Upper lobe of left lung (tissue), 6 donors: ENCODE measurements at regions not wholly inside any gene's neighbourhood (a gene's known extent, or its start where the extent isn't known, plus 50 kb on each side); places are given as distances from the start of the nearest gene placed in this dataset.

Experiments used
- ATAC-seq, 2 donors: fragments of 200-7000 bp; cut with Tn5 transposase; one replicate each; pipeline ENCODE4 v1.9.1; 2022; ENCODE audit warnings: mild to moderate bottlenecking in 2 of 2, moderate library complexity in 2 of 2; ENCODE audit not compliant: low FRiP score in 2 of 2
- DNase-seq, 2 donors: peaks; one replicate each; pipeline ENCODE4 v3.0.0-alpha.2; 2019 to 2020
- H3K27ac ChIP-seq, 4 donors: fragments of 200-600 bp; sonication (generic); one replicate each; pipeline ENCODE4 v1.5.1; 2016 to 2019
- H3K27me3 ChIP-seq, 4 donors: fragments of 200-600 bp; sonication (generic); one replicate each; pipeline ENCODE4 v1.5.1; 2017 to 2019
- H3K36me3 ChIP-seq, 4 donors: fragments of 200-600 bp; sonication (generic); one replicate each; pipeline ENCODE4 v1.5.1; 2016 to 2019
- H3K4me1 ChIP-seq, 4 donors: fragments of 200-600 bp; sonication (generic); one replicate each; pipeline ENCODE4 v1.5.1; 2018 to 2019
- H3K4me3 ChIP-seq, 4 donors: fragments of 200-600 bp; sonication (generic); one replicate each; pipeline ENCODE4 v1.5.1; 2017 to 2019; ENCODE audit warnings: mild to moderate bottlenecking in 2 of 4, moderate library complexity in 1 of 4
- H3K9me3 ChIP-seq, 4 donors: fragments of 200-600 bp; sonication (generic); one replicate each; pipeline ENCODE4 v1.5.1; 2018 to 2019
- CTCF ChIP-seq, 6 experiments: fragments of 450-650 bp in 4 of 6; fragments of 200-600 bp in 2 of 6; sonication (generic) in 2 of 6; IDR thresholded peaks; one replicate each; pipeline ENCODE4 v1.5.1; 2016 to 2019; ENCODE audit warnings: antibody characterized with exemption in 6 of 6
- EP300 ChIP-seq, 4 donors: sonication (generic); formaldehyde crosslinking; IDR thresholded peaks; one replicate each; pipeline ENCODE4 v1.5.1; 2017; ENCODE audit warnings: antibody characterized with exemption in 4 of 4, control low read depth in 2 of 4
- POLR2A ChIP-seq, 4 donors: fragments of 450-650 bp; IDR thresholded peaks; one replicate each; pipeline ENCODE4 v1.5.1; 2016 to 2017; ENCODE audit warnings: antibody characterized with exemption in 4 of 4, mild to moderate bottlenecking in 2 of 4
- POLR2AphosphoS5 ChIP-seq, 2 donors: sonication (generic); formaldehyde crosslinking; IDR thresholded peaks; one replicate each; pipeline ENCODE4 v1.5.1; 2017; ENCODE audit warnings: antibody characterized with exemption in 2 of 2
- WGBS, 2 donors: methylation state at CpG; one replicate each; pipeline ENCODE4 v1.1.5; 2017 to 2018; 5-methylcytosine and 5-hydroxymethylcytosine counted together
- donor health status: DM: no; HTN: no; CAD: no; lungs with moderate emphysema.
- donor health status: DM: no; HTN: yes; CAD: no; lungs with severe emphysema.

DNA sequence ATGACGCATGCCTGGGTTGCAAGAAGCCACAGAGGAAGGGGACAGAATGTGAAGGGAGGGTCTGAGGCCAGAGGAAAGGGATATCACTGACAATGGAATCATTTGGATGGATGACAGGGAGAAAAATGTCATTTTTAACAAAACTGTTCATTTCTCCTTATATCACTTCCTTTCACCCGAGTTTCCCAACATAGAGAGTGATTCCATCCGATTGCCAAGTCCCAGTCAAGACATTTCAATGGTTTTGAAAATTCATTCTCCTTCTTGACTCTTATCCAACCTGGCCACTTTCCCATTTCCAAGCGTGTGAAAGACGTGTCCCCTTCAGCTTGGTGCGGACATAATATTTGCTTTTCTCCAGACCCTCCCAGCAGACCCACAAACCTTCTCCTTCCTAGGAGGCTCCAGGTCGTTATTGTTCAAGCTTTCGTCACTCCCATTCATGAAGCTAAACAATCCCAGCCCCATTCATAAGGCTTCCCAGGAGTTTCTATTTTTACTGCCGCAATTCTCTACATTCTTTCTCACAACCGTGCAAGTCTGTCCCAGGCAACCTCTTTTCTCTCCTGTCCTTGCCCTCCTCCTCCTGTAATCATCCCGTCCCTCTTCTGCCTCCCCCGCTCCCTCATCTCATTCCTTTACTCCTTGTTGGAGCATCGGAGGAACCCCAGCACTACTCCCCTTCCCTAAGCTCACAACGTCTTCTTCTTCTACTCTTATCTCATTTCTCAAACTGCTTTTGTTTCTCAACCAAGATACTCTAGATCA, 301.3 kb upstream of the KLF6 start:
- H3K4me1 ChIP-seq, result peaks cover 0 to 14% (median 6%) of the 10 kb centered on the region in 4 donors
- no peak overlapping the region for H3K4me3 ChIP-seq
- no peaks in the 10 kb centered on the region for H3K27me3 ChIP-seq
- 42 to 43% methylated on average over 14 of the region's 14 CpGs for WGBS, 2 donors
- no peak overlapping the region for H3K27ac ChIP-seq
- no peaks in the 10 kb centered on the region for H3K36me3 ChIP-seq
- DNase-seq (no peak), ATAC-seq (no peak)
- TF ChIP-seq POLR2AphosphoS5 (IDR thresholded peaks at IDR 0.05), result no peak
- TF ChIP-seq POLR2A (IDR thresholded peaks at IDR 0.05), result no peak
- TF ChIP-seq EP300 (IDR thresholded peaks at IDR 0.05), result no peak
- no peak for TF ChIP-seq CTCF (IDR thresholded peaks at IDR 0.05)
- no peaks in the 10 kb centered on the region for H3K9me3 ChIP-seq

DNA sequence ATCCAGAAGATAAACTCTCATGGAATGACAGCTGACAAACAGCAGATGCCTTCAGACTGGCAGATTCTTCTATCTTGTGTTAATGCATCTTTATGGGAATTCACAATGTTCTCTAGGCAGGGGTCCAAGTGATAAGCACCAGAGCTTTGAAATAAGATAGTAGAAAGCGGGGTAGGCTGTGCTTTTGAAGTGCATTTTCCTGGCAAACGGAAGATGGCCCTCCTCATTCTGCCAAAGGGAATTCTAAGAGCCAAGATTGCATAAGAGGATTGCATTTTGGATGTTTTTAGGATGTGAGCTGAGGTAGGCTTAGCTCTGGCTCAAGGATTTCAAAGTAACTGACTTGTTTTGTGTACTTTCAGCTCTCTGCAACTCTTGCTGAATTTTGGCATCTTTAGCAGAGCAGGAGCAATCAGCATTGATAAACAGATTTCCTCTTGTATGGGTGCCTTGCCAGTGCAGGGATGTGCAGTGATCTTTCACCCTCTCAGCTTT, 298.5 kb upstream of the KLF6 start:
- no peak for TF ChIP-seq CTCF (IDR thresholded peaks at IDR 0.05)
- TF ChIP-seq EP300 (IDR thresholded peaks at IDR 0.05), result no peak
- no peak for TF ChIP-seq POLR2AphosphoS5 (IDR thresholded peaks at IDR 0.05)
- no peak for TF ChIP-seq POLR2A (IDR thresholded peaks at IDR 0.05)
- no peaks in the 10 kb centered on the region for H3K36me3 ChIP-seq
- no peaks in the 10 kb centered on the region for H3K27me3 ChIP-seq
- peaks cover 0 to 19% (median 6%) of the 10 kb centered on the region in 4 donors for H3K4me1 ChIP-seq
- ATAC-seq (peak in 1 of 2 donors; percentile 64), DNase-seq (no peak)
- no peak overlapping the region for H3K27ac ChIP-seq
- no peaks in the 10 kb centered on the region for H3K9me3 ChIP-seq
- H3K4me3 ChIP-seq, result no peak overlapping the region
- 67 to 72% methylated on average over 2 of the region's 2 CpGs for WGBS, 2 donors

DNA sequence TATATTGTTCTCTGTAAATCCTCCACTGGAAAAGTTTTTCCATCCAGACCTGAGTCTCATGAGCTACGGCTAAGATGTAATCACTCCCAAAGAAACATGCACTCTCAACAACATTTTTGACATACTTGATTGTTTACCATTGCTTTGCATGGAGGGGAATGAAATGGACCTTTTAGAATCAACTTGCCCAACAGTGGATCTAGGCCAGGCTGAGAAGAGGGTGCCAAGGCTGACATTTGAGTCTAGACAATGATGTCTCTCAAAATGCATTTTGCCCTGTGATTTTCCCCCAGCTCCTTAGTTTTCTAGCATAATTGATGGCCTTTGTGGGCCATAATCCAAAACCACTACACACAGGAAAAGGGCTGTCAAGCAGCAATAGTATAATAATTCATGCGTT, 297.9 kb upstream of the KLF6 start:
- no peak overlapping the region for H3K27ac ChIP-seq
- H3K4me1 ChIP-seq, result peaks cover 0 to 19% (median 6%) of the 10 kb centered on the region in 4 donors
- 45 to 71% methylated on average over 2 of the region's 2 CpGs for WGBS, 2 donors
- no peaks in the 10 kb centered on the region for H3K36me3 ChIP-seq
- H3K27me3 ChIP-seq, result no peaks in the 10 kb centered on the region
- ATAC-seq (peak in 1 of 2 donors; percentile 32), DNase-seq (no peak)
- no peak overlapping the region for H3K4me3 ChIP-seq
- no peaks in the 10 kb centered on the region for H3K9me3 ChIP-seq
- TF ChIP-seq CTCF (IDR thresholded peaks at IDR 0.05), result no peak

GRCh38 chr10:4081685-4082111, 296.7 kb upstream of the KLF6 start:
- ATAC-seq (peak in 1 of 2 donors; percentile 87), DNase-seq (no peak)
- Histone ChIP-seq H3K4me3 (no peak overlapping the region), H3K4me1 (peaks cover 0 to 19% (median 5%) of the 10 kb centered on the region in 4 donors), H3K27me3 (no peaks in the 10 kb centered on the region), H3K9me3 (no peaks in the 10 kb centered on the region), H3K27ac (no peak overlapping the region), H3K36me3 (no peaks in the 10 kb centered on the region)
- 73 to 78% methylated on average over 5 of the region's 5 CpGs for WGBS, 2 donors
- no peak for TF ChIP-seq CTCF (IDR thresholded peaks at IDR 0.05)
- no peak for TF ChIP-seq EP300 (IDR thresholded peaks at IDR 0.05)
- no peak for TF ChIP-seq POLR2AphosphoS5 (IDR thresholded peaks at IDR 0.05)
- TF ChIP-seq POLR2A (IDR thresholded peaks at IDR 0.05), result no peak
